DMS53 treated with DMSO at 0.1 percent for 48 hours (cell line): ENCODE measurements at regions not wholly inside any gene's neighbourhood (a gene's known extent, or its start where the extent isn't known, plus 50 kb on each side); places are given as distances from the start of the nearest gene placed in this dataset.
"Not testable (repeated sequence)": the region's sequence is repeated elsewhere in the genome, so short reads cannot be mapped to it uniquely, and the experiment has no call there.

ENCODE experiments used
- DNase-seq: peaks from one replicate; lab custom pipeline; 2025; ENCODE audit not compliant: unreplicated experiment; lab: John Stamatoyannopoulos, UW

DNA sequence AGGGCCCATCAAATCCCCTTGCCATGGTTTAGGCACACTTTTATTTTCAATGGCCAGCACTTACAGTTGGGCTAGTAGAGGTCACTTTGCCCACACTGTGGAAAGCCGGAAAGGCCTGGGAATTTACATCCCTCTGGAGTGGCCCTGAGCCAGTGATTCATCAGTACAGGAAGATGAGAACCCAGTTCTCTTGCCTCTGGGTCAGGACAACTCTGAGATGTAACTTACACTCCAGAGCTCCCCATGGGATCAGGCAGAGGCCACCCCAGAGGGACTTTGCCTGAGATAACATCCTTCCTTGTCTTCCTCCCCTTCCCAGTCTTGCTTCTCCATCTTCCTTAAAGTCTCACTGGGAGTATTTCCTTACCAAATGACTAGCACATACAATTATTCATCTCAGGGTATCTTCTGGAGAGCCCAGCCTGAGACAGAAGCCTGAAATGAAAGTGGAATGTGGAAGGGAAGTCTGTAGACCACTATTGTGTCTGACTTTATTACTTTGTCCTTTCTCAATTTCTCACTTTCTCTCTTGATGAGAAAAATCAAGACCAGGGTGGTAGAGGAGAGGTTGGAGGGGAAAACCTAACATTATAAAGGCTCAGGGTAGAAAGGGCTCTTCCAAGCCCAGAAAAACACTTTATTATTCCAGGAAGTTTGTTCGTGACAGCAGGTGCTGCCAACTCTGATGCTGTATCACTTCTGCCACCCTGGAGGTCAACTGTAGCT lies 220.8 kb downstream of the ZNF621 start:
- DNase-seq, result no peak

DNA sequence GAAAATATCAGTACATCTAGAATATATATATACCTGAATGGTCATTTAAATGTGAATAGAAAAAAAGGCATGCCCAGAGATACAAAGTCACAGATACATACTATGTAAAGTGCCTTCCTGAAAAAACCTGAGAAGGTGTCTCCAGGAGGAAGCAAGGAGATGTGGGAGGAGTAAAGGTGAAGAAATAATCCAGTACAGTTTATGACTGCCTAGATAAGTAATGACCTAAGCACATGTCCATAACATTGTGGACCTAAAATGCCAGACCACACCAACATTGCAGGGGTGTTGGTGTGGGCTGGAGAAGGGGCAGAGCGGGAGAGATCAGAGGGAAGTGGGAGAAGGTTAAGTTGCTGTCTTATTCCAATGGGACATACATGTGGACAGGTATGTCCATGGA lies 226.9 kb downstream of the ZNF621 start:
- DNase-seq, result no peak

DNA sequence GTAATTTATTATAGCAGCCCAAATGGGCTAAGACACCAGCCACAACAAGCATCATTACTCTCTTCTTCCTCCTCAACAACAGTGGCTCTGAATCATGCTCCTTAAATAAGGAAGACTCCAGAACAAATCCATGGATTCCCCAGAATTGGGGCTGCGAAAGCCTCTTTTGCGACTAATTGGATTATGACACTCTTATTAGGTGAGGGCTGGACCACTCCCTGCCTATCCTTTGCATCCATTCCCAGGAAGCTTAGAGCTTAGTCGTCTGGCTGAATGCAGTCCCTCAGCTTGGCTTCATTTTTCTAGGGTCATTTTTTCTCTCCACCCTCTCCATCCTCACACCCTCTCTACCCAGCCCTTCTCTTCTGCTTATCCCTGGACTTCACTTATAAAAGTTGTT lies 227.7 kb downstream of the ZNF621 start:
- DNase-seq, result no peak

DNA sequence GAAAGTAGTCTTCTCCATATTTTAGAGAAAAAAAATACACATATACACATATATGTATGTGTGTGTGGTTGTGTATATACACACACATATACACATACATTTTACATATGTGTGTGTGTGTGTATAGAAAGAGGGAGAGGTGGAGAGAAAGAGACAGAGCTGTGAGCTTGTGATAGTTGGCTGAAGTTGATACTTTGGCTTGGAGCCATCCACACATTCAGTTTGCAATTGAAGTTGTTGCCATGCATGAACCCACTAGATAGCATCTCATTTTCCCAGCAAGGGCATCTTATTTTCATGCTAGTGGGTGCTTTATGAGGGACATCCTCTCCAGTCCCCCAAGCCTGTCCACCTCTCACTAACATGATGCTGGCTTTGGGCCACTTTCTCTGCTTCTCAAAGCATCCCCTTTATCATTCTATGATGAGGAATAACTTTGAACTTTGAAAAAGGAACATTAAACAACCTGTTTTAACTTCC lies 228.6 kb downstream of the ZNF621 start:
- no peak for DNase-seq

DNA sequence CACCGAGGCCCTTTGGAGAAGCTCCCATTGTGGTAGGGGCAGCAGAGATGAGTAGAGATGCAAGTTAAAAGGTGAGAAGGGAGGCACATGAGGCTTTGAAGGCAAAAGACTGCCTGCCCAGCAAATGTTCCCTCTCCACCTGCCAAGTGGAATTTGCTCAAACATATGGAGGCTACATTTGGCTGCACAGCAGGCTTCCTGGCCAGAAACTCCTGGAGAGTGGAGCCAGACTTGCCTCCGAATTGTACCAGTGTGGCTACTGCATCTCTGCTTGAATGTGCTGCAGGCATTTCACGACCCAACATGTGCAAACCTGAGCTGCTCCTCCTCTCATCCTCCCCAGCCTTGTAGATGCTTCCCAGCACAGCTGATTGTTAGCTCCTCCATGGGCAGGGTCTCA lies 229.2 kb downstream of the ZNF621 start:
- DNase-seq, result no peak

DNA sequence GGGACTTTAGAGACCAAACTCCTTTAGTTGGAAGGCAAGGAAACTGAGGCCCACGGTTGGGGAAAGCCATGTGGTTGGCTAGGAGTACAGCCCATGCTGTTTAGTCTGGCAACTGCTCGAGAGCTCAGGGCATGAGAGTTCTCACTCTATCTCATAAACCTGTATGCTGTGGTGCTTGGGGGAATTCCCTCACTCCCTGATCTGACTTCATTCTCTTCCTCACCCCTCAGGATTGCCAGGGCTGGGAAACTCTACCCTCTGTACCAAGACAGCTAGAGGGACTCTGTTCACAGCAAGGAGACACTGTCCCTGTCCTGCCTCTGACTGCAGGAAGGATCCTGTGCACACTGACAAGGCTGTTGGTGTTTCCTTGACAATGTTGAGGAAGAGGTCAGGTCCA lies 230.2 kb downstream of the ZNF621 start:
- no peak for DNase-seq

DNA sequence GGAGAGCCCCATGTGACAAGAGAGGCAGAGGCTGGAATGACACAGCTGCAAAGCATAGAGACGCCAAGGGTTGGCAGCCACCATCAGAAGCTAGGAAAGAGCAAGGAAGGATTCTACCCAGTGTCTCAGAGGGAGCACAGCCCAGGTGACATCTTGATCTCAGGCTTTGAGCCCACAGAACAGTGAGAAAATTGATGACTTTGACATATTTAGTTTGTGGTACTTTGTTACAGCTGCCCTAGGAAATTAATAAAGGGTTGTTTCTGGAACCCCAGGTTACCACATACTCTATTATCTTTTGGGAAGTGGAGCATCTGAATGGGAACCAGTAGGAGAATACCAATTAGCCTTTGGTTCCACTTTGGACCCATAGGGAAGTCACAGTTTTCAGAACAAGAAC lies 231.7 kb downstream of the ZNF621 start:
- DNase-seq, result no peak

DNA sequence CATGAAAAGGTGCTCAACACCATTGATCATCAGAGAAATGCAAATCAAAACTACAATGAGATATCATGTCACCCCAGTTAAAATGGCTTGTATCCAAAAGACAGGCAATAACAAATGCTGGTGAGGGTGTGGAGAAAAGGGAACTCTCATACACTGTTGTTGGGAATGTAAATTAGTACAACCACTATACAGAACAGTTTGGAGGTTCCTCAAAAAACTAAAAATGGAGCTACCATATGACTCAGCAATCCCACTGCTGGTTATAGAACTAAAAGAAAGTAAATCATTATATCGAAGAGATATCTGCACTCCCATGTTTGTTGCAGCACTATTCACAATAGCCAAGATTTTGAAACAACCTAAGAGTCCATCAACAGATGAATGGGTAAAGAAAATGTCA lies 238.0 kb downstream of the ZNF621 start:
- not testable (repeated sequence) for DNase-seq

DNA sequence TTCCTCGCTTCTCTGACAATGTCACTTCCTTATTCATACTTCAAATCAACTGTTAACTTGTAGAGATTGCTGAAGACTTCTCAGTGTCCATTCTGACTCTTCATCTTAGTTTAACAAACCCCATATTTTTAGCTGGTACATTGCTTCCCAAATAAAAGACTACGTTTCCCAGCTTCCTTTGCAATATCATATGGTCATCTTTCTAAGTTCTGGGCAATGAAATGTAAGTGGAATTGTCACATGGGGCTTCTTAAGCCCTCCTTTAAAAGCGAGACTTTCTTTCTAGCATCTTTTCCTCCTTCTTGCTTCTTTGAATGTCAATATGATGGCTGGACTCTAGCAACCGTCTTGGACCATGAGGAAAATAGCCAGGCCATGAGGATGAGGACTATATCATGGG lies 239.0 kb downstream of the ZNF621 start:
- no peak for DNase-seq

DNA sequence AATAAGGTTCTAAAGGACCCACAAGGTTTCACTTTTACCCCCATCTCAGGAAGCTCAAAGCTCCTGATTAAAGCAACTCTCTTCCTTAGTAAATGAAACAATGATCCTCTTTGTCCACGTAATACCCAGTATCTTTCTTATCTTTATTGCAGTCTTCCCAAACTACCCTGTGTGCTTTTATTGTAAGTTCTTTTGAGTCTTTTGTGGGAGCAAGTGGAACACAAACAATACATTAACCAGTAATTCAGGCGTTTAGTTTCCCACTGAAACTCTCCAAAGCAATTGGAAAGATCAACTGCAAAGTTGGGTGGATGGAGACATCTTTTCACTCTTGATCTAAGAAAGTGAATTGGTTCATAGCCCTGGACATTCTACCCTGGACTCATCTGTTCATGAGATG lies 240.0 kb downstream of the ZNF621 start:
- no peak for DNase-seq

DNA sequence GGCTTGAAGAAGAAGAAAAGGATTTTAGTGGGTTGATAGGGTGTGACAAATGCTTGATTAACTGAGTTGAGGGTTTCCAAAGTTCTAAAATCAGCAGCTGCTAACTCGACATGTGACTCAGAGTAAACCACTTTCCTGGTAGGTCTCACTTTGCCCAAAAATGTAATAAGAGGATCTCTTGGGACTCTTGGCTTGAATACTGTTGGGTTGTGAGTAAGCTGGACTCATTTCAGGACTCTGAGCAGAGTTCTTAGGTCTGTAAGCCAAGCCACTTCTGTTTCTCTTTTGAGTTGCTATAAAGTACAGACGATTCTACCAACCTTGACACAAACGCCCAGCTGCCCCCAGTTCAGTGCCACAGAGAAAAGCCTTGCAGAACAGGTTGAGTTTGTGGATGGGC lies 241.1 kb downstream of the ZNF621 start:
- DNase-seq, result no peak

DNA sequence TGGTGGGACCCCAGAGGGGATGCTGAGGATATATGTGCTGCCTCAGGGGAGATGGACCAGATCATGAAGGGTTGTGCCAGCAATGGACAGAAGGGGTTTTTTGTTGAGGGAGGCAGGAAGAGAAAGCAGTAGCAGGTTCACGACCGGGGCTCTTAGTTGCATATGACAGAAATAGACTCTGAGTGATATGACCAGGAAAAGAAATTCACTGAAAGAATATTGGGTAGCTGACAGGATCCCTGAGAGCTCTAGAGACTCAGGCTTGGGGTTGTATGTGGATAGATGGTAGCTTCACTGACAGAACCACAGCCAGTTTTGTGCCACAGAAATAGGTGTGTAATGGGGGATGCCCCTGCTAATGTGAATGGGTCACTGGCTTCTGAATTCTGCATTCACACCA lies 241.6 kb downstream of the ZNF621 start:
- DNase-seq, result no peak

DNA sequence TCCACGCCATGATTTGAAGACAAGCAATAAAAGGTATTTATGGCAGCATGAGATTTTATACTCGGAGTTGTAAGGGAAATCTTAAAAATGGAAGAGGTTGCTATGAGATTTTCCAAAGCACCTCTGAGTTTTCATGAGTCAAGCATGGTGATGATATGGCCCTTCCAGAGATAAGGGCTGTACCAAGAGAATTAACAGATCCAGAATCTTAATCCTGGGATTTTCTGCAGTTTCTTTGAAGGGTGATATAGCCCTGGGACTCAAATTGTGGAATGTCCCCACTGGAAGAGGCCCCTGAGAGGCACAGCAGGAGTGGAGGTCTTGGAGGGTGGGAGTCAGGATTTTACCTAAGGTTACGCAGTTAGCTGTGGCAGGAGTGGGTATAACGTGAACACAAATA lies 243.3 kb downstream of the ZNF621 start:
- DNase-seq, result no peak

DNA sequence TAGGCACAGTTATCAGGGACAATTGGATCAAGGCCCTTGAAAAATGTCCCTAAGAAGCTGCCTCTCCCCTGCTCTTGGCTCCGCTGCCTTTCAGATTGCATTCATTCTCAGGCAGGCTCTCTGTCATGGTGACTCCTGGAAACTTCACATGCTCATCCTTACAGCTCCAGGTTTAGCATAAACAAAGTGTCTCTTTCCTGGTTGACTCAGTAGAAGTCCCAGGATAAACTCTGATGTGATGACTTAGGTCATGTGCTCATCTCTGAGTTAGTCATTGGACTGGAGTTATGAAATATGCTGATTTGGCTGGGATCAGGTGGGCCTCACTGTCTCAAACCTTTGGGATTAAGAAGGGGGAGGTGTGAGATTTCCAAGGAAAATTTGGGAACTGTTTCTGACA lies 243.8 kb downstream of the ZNF621 start:
- DNase-seq, result no peak

DNA sequence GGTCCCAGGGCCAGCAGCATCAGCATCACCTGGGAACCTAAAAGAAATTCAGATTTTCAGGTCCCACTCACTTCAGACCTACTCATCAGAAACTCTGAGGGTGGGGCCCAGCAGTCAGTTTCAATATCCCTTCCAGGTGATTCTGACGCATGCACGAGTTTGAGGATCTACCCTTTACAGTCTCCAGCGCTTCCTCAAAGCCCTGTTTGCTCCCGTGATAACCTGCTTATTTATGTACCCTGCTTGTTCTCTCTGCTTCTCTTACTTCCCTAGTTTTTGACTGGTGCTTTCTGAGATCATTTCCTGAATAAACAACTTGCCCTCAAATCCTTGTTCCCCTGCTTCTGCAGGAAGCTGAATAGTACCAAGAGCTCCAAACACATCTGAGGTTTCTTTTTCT lies 245.3 kb downstream of the ZNF621 start:
- DNase-seq, result no peak

DNA sequence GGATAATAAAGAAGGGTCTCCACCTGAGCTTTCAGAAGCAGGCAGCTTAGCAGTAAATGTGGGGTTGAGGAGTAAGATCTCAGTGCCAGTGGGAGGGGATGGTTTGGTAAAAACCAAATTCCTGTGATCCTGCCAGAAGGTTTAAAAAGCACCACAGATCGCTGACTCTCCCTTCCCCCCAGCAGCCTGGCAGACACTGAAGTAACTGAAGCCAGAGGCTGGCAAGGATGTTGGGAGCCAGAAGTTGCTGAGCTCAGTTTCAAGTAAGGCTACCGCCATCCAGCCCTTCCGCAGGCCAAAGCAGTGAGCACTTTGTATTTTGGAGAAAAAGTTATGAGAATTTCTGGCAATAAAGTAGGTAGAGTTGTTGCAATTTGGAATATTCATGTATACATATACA lies 246.4 kb downstream of the ZNF621 start:
- no peak for DNase-seq

DNA sequence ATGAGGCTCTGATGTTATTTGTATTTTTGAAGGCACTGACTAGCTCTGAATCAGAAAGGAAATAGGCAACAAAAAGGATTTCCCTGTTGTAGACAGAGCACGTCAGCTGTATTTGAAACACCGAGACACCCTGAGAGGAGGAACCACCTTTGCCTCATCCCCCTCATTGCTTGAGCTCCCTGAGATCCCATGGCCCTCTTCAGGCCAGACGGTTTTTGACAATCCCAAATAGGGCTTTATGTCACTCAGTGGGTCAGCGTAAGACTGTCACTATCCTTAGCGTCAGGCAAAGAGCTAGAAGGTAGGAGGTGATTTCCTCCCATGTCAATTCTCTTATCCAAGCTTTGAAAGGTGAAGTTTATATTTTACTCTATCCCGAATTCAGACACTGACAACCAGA lies 254.3 kb downstream of the ZNF621 start:
- no peak for DNase-seq

DNA sequence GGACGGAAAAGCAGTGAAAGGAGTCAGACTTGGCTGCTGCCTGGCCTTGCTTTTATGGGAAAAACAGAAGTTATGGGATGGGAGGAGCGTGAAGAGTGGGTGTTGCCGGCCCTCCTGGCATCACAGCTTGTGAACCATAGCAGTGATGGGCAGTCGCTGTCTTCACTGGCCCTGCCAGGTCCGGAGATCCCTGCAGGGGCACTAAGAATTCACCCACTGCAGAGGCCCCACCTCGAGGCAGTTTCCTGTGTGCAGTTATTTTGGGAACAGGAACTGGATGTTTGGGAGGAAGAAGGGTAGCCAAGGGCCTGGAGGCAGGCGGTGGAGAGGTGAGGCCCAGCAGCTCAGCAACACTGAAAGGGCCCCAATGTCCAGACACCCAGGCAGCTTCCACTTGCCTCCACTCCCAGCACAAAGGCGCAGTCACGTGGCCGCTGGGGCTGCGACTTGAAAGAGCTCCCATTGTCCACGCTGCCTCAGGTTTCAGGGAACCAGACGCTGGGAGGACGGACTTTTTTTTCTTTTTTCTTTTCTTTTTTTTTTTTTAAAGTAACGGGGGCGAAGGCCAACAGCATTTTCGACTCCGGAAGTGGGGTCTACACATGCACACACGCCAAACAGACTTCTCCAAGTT lies 255.6 kb downstream of the ZNF621 start:
- DNase-seq, result peak; percentile 22

DNA sequence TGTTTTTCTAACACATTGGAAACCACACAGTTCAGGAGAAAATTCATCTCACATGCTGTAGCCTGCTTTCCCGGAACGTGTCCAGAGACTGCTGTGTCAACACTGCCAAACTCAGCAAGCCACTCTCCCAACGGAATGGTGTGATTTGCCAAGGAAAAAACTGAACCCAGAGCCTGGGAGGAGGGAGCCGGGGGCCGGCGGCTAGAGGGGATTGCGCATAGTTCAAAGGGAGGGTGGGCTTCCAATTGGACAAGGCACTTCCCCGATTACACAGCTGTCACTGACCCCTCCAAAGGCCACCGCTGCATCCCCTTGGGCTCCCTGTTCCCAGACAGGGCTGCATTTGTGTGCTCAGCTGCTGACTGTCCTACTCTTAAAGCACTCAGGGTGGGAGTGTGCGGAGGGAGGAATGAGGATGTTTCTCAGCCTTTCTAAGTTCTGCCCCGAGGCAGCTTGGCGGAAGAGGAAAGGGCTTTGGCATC lies 256.2 kb downstream of the ZNF621 start:
- DNase-seq, result peak; percentile 27

DNA sequence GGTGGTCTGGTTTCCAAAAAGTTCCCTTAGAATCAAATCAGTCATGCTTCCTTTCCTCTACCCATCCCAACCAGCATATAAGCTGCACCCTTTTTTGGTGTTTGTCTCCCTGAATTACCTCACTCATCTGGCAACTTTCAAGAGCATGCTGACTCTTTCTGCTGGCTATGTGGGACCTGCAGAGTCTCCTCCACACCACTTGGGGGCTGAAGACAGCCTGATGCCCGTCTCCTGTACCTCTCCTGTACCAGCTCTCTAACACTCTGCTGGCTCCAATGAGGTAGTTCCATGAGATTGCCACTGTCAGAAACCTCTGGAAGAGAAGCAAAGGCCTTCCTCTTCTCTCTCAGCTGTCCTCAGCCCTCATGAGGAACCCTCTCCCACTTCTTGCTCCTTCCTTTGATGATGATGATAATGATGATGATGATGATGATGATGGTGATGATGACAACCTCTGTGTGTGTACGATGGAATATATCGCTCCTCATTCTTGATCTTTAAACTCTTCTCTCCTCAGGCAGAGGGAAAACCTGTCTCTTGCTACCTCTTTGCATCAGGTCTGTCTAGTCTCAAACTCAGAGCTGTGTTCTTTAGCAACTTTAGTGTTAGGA lies 257.5 kb downstream of the ZNF621 start:
- no peak for DNase-seq

DNA sequence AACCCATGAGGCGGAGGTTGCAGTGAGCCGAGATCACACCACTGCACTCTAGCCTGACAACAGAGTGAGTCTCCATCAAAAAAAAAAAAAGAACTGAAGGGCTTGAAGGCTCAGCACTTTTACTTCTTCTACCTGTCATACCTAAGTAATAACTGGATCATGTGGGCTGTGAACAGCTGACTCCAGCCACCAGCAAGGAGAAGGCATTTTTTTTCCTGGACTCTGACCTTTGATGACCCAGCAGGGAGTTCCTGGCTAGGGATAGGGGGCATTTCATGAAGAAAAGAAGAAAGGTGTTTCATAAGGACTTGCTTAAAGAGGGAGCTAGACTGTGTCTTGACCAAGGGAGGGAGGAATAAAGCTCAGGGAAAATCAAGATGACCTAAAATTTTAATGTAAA lies 266.0 kb downstream of the ZNF621 start:
- DNase-seq, result no peak

DNA sequence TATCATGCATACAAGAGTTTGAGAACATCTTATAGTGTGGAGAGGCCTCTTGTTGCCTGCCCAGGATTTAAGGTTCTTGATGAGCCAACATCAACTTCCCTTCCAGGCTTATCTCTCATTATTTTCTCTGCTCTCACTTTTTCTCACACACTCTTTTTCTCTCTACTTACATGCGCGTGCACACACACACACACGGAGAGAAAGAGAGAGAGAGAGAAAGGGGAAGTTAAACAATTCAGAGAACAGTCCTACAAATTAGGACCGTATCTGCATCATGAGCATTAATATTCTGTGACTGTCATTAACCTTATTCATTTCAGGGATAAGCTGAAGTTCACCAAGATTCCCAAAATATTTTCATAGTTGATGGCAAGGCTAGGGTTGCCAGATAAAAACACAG lies 269.0 kb downstream of the ZNF621 start:
- DNase-seq, result no peak
